K562 (cell line): ENCODE measurements at regions not wholly inside any gene's neighbourhood (a gene's known extent, or its start where the extent isn't known, plus 50 kb on each side); places are given as distances from the start of the nearest gene placed in this dataset.

Experiments used
- BMI1 ChIP-seq: fragments of 150-350 bp; IDR thresholded peaks from 2 replicates; pipeline ENCODE4 v1.6.1; 2014; ENCODE audit warnings: low read length
- CGGBP1 ChIP-seq: fragments of 250-450 bp; sonication (Bioruptor Pico); IDR thresholded peaks from 2 replicates; pipeline ENCODE4 v1.9.0; 2021; ENCODE audit warnings: mild to moderate bottlenecking
- CTBP1 ChIP-seq: fragments of 450-650 bp; IDR thresholded peaks from 2 replicates; pipeline ENCODE4 v1.6.1; 2016; ENCODE audit warnings: borderline replicate concordance
- DACH1 ChIP-seq: fragments of 450-650 bp; IDR thresholded peaks from 2 replicates; pipeline ENCODE4 v1.6.1; 2018; ENCODE audit not compliant: partially characterized antibody
- EGR1 ChIP-seq: fragments of 450-650 bp; conservative IDR thresholded peaks from 2 replicates; pipeline ENCODE4 v1.6.1; 2017; ENCODE audit warnings: mild to moderate bottlenecking
- FOXK1 ChIP-seq: sonication (generic); formaldehyde crosslinking; IDR thresholded peaks from 2 replicates; pipeline ENCODE4 v1.8.0; 2022; ENCODE audit warnings: missing genetic modification reagents, mild to moderate bottlenecking, borderline replicate concordance
- FOXO4 ChIP-seq: fragments of 450-650 bp; formaldehyde crosslinking; IDR thresholded peaks from 2 replicates; pipeline ENCODE4 v1.4.0; 2020; ENCODE audit warnings: mild to moderate bottlenecking, moderate library complexity
- NFATC3 ChIP-seq: fragments of 450-650 bp; IDR thresholded peaks from 2 replicates; pipeline ENCODE4 v1.6.1; 2017; ENCODE audit warnings: mild to moderate bottlenecking
- NONO ChIP-seq, 2 experiments: fragments of 200-400 bp in 1 of 2; fragments of 450-650 bp in 1 of 2; formaldehyde crosslinking in 1 of 2; IDR thresholded peaks; 2 replicates each; pipeline ENCODE4 v1.6.1; 2017; ENCODE audit warnings: low read depth in 2 of 2, mild to moderate bottlenecking in 2 of 2, moderate library complexity in 2 of 2, low read length in 1 of 2
- PML ChIP-seq: IDR thresholded peaks from 2 replicates; pipeline ENCODE4 v1.6.1; 2012; ENCODE audit warnings: low read length, inconsistent platforms
- POU5F1 ChIP-seq: fragments of 150-350 bp; IDR thresholded peaks from 2 replicates; pipeline ENCODE4 v1.6.1; 2014; ENCODE audit warnings: borderline replicate concordance, low read length, low read depth, mild to moderate bottlenecking; ENCODE audit not compliant: partially characterized antibody
- RBFOX2 ChIP-seq: fragments of 200-400 bp; formaldehyde crosslinking; IDR thresholded peaks from 2 replicates; pipeline ENCODE4 v1.6.1; 2017; ENCODE audit warnings: low read depth, mild to moderate bottlenecking, low read length, moderate library complexity
- RFX1 ChIP-seq: fragments of 450-650 bp; IDR thresholded peaks from 2 replicates; pipeline ENCODE4 v1.6.1; 2016; ENCODE audit warnings: mild to moderate bottlenecking, moderate library complexity
- SFPQ ChIP-seq: fragments of 200-400 bp; formaldehyde crosslinking; IDR thresholded peaks from 2 replicates; pipeline ENCODE4 v1.6.1; 2017; ENCODE audit warnings: mild to moderate bottlenecking, low read depth, low read length, moderate library complexity
- SOX6 ChIP-seq: fragments of 450-650 bp; IDR thresholded peaks from 2 replicates; pipeline ENCODE4 v1.6.1; 2014; ENCODE audit warnings: mild to moderate bottlenecking
- SRSF1 ChIP-seq: fragments of 200-400 bp; formaldehyde crosslinking; IDR thresholded peaks from 2 replicates; pipeline ENCODE4 v1.6.1; 2017; ENCODE audit warnings: mild to moderate bottlenecking, low read depth, low read length, moderate library complexity
- STAT5A ChIP-seq: IDR thresholded peaks from 2 replicates; pipeline ENCODE4 v1.6.1; 2012; ENCODE audit warnings: low read length, inconsistent platforms, borderline replicate concordance
- TAF15 ChIP-seq: fragments of 200-400 bp; formaldehyde crosslinking; IDR thresholded peaks from 2 replicates; pipeline ENCODE4 v1.6.1; 2017; ENCODE audit warnings: mild to moderate bottlenecking, low read depth, low read length, moderate library complexity
- TRIM24 ChIP-seq, 2 experiments: fragments of 450-650 bp; IDR thresholded peaks; 2 replicates each; pipeline ENCODE4 v1.6.1; 2016
- ZBTB34 ChIP-seq: fragments of 250-450 bp; sonication (Bioruptor Pico); IDR thresholded peaks from 2 replicates; pipeline ENCODE4 v1.8.0; 2021; ENCODE audit warnings: mild to moderate bottlenecking, moderate library complexity
- ZFP91 ChIP-seq: sonication (generic); formaldehyde crosslinking; IDR thresholded peaks from 2 replicates; pipeline ENCODE4 v1.8.0; 2022; ENCODE audit warnings: mild to moderate bottlenecking, missing genetic modification reagents
- ZNF165 ChIP-seq: fragments of 250-450 bp; sonication (Bioruptor Pico); IDR thresholded peaks from 2 replicates; pipeline ENCODE4 v1.4.0; 2020; ENCODE audit warnings: borderline replicate concordance
- ZNF23 ChIP-seq: fragments of 250-450 bp; sonication (Bioruptor Pico); IDR thresholded peaks from 2 replicates; pipeline ENCODE4 v1.4.0; 2020; ENCODE audit warnings: mild to moderate bottlenecking
- ZNF644 ChIP-seq: fragments of 200-800 bp; sonication (Bioruptor generic); IDR thresholded peaks from 2 replicates; pipeline ENCODE4 v1.6.1; 2016; ENCODE audit warnings: low read depth, missing genetic modification characterization, missing compliant biosample characterization

GRCh38 chr21:35204850-35205541, 155.9 kb upstream of the RUNX1 start (continued):
- peak; percentile 41 for TF ChIP-seq RBFOX2
- TF ChIP-seq CGGBP1 (CRISPR knock-in tag), result no peak
- TF ChIP-seq PML, result no peak
- TF ChIP-seq CTBP1, result 0 out of 2 replicates have a peak, but pooled peaks have one; percentile 2
- 0 out of 2 replicates have a peak, but pooled peaks have one; percentile 1 for TF ChIP-seq SOX6
- no peak for TF ChIP-seq TAF15
- TF ChIP-seq ZNF165 (CRISPR knock-in tag), result no peak
- TF ChIP-seq EGR1, result peak; percentile 89
- no peak for TF ChIP-seq POU5F1
- no peak for TF ChIP-seq RFX1
- no peak; a peak in 1 of 4 replicates for TF ChIP-seq TRIM24 (IDR thresholded peaks at IDR 0.05)
- TF ChIP-seq DACH1, result peak; percentile 40
- TF ChIP-seq FOXK1, result no peak
- no peak for TF ChIP-seq NONO (IDR thresholded peaks at IDR 0.05; ENCODE audit: low read depth in 2 of 2, low read length in 1 of 2)
- TF ChIP-seq STAT5A, result no peak
- TF ChIP-seq BMI1, result no peak
- no peak for TF ChIP-seq NFATC3
- no peak for TF ChIP-seq SRSF1
- no peak for TF ChIP-seq ZNF23 (CRISPR knock-in tag)
- TF ChIP-seq ZNF644 (tag), result no peak
- no peak for TF ChIP-seq ZFP91 (CRISPR knock-in tag)
- no peak for TF ChIP-seq FOXO4
- no peak for TF ChIP-seq SFPQ
- no peak for TF ChIP-seq ZBTB34
